ENCODE measurements at regions not wholly inside any gene's neighbourhood (a gene's known extent, or its start where the extent isn't known, plus 50 kb on each side); places are given as distances from the start of the nearest gene placed in this dataset.

DNA sequence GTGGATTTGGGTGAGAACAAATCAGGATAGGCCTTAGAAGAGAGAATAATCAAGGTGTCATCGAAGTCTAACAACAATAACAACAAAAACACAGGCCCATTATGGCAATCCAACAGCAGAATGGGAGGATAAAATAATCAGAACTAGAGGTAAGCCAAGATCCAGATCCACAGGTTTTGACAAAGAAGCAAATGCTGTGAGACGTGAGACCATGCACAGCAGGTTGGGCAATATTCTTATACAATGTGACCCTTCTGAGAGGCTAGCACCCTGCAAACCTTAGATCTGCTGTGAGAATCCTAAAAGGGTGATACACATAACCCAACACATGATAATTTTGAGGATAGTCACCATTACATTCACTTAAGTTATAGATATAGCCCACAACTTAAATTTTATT is 352.9 kb downstream of the CDH10 start:
- TF ChIP-seq POLR2AphosphoS5 (IDR thresholded peaks at IDR 0.05; ENCODE audit: borderline replicate concordance, low read depth, low read length) (no peak), EZH2 (IDR thresholded peaks at IDR 0.05) (no peak), FOXP2 (optimal IDR thresholded peaks at IDR 0.05; ENCODE audit: control extremely low read depth, extremely low read length, insufficient read depth) (no peak)

Measured in SK-N-MC (cell line).